NCI-H526 (cell line): ENCODE measurements at regions not wholly inside any gene's neighbourhood (a gene's known extent, or its start where the extent isn't known, plus 50 kb on each side); places are given as distances from the start of the nearest gene placed in this dataset.

ENCODE experiments used
- DNase-seq, 2 experiments: peaks; one replicate each; lab custom pipeline; 2025; lab: John Stamatoyannopoulos, UW

GRCh38 chr13:47241446-47241845 lies 344.6 kb upstream of the HTR2A start:
- peak in 1 of 2 experiments; percentile 5 for DNase-seq

DNA sequence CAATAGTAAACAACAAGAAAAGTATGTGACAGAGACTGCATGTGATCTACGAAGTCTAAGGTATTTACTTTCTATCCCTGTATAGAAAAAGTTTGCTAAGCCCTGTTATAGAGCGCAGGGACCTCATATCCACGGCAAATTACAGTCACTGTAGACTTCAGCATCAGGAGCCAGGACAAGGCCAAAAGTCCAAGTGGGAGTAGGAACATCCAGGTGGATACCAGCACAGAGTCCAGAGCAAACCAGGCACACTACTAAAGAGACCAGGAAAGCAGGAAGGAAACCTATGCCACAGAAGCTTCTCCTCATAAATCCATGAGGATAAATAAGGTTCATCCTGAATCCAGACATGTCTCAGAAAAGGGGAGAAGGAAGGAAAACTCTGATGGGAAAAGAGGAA lies 342.2 kb upstream of the HTR2A start:
- no peak for DNase-seq

DNA sequence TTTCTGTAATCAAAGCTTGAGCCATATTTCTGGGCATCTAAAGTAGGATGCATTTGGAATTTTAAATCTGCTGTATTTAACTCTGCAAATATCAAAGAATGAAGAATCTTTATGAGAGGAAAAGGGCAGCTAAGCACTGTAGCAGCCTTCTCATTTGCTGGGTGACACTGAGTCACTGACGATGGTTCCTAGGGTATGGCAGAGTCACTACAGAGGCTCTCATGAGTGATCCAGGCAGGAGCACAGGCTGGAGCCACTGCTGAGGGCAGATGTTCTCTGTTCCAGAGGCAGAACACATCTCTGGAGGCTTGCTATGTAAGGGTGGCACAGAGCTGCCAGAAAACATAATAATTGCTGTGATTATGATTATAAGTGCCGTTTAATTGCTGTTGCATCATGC lies 340.7 kb upstream of the HTR2A start:
- DNase-seq, result no peak

DNA sequence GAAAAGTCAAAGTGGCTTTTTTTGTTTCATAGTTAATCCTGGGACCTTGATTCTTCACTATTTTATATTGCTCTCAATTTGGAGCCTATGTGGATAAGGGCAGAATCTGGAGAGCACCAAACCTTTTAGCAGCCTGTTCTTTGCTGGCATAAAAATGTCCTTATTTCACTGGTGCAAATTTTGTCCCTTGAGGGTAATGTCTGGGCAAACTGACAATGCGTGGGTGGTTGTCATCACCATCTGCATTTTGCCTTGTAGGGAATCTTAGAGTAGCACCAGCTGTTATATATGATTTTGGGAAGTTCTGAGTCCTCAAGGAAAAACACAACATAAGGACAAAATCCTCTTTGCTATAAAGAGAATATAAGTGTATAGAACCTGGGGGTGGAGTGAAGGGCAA lies 336.9 kb upstream of the HTR2A start:
- DNase-seq, result no peak

GRCh38 chr13:47232516-47232915 lies 335.7 kb upstream of the HTR2A start:
- DNase-seq, result no peak

- DNase-seq, result no peak
These were observed 333.3 kb upstream of the HTR2A start for GRCh38 chr13:47230155-47230554.

- no peak for DNase-seq
These were observed 329.7 kb upstream of the HTR2A start for GRCh38 chr13:47226516-47226915.

DNA sequence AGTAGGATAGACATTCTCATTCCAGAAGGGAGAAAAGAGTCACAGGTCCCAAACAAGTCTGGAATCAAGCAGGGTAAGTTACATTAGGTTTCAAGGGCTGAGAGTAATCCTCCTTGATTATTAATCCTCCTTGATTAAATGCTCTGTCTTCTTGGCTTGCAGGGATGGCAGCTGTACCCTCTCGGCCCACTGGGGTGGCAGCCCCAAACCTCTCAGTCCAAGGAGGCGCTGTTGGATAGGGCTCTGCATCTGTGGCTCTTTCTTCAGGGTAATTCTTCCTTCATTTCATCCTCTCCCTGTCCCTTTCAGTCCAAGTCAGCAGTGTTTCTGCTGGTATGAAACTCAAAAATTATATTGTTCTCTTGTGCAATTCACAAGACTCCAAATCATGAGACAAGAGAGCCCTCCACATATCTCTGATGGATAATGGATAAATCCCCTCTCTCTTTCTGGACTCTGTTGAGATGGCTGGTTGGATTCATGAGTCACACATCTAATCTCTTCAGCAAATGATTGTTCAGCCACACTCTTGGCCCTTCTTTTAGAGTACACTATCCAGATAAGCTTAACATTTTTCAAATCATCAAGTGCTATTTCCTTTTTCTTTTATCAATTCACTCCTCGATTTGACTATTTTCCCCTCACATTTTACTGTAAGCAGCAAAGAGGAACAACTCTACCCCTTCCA lies 323.7 kb upstream of the HTR2A start:
- DNase-seq, result no peak

- DNase-seq, result no peak
These were observed 321.8 kb upstream of the HTR2A start for GRCh38 chr13:47218611-47219010.

DNA sequence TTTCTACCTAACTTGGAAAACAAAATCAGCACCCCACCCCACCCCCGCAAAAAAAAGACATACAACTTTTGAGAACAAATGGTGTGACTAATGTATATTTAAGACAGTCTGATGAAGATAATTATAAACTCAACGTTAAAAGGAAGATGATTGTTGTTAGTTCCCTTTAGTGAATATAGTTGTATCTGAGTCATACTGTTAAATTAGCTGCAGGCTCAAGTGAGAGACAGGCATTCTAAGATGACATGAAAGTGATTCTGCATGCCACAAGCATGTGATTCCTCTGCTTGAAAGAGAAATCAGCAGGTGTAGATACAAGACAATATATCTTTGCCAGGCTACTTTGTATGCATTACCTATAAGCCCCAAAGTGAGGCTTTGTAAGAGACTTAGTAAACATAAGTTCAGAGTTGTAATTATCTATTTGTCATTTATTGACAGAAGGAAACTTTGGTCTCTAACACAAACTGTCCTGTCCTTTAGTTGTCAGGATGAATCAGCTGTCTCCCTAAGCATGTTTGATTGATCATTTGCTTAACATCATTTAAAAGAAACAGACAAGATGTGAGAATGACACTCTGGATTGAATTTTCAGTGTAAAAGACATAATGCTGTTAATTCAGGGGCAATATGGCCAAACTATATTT lies 319.4 kb upstream of the HTR2A start:
- no peak for DNase-seq

GRCh38 chr13:47215736-47216135 lies 318.9 kb upstream of the HTR2A start:
- DNase-seq, result no peak

GRCh38 chr13:47213047-47213446 lies 316.2 kb upstream of the HTR2A start:
- DNase-seq, result no peak

- DNase-seq, result no peak
These were observed 314.3 kb upstream of the HTR2A start for GRCh38 chr13:47211106-47211505.

GRCh38 chr13:47206111-47206510 lies 309.3 kb upstream of the HTR2A start:
- DNase-seq, result no peak

DNA sequence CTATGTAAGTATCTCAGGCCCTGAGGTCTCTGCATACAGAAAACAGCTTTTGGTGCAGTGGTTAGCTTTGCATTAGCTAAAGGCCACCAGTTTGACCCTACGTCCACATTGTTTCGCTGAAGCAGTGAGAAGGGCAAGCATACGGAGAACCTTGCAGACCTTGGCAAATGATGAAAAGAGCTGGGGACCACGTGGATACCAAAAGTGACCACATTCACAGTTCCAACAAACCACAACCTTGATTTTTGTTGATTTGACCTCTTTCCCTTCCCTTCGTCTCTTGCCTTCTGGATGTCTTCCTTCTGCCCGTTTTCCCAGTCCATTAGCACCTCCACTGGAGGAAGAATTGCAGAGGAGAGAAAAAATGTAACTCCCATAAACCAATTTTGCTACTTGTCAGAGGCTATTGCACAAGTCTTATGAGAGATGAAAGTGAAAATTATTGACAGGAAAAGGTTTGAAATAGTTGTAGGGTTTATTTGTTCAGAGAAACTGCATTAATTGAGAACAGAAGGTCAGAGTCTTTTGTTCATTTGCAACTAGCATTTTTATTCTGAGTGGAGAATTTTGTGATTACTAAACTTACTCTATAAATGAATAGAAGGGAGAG lies 293.9 kb upstream of the HTR2A start:
- no peak for DNase-seq

- no peak for DNase-seq
These were observed 291.9 kb upstream of the HTR2A start for GRCh38 chr13:47188802-47189201.

- no peak for DNase-seq
These were observed 289.6 kb upstream of the HTR2A start for GRCh38 chr13:47186471-47186870.

DNA sequence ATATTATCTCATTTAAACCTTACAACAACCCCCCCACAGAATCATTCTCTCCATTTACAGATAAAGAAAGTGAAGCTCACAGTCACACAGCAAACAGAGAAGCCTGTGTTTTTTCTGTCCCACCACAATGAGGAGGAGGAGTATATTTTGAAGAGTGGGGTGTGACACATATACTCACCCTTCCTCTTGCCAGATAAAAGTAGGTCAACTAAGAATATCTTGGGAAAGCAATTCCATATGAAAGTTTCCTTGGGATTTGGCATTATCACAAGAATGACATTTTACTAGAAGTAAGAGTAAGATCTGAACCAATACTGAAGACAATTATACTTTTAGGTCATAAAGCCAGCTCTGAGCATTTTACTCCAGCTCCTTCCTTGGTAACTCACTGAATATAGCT lies 287.5 kb upstream of the HTR2A start:
- DNase-seq, result no peak

DNA sequence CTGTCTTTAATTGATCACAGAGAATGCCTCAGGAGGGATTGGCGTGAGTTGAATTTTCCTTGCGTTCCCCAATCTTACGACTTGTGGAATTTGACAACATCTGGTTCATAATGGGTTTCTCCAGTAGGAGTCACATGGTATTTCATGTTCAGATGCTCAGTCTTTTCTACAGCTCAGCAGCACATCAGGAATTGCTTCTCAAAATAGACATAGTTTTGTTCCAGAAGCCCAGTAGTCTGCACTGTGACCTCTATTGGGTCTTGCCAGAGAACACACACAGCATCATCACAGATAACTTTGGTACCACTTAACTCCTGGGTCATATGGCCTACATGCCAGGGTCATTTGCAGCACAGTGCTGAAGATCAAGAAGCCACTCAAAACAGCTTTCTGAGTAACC lies 282.5 kb upstream of the HTR2A start:
- no peak for DNase-seq

- DNase-seq, result no peak
These were observed 281.5 kb upstream of the HTR2A start for GRCh38 chr13:47178090-47178950.

- no peak for DNase-seq
These were observed 278.5 kb upstream of the HTR2A start for GRCh38 chr13:47175172-47175866.

DNA sequence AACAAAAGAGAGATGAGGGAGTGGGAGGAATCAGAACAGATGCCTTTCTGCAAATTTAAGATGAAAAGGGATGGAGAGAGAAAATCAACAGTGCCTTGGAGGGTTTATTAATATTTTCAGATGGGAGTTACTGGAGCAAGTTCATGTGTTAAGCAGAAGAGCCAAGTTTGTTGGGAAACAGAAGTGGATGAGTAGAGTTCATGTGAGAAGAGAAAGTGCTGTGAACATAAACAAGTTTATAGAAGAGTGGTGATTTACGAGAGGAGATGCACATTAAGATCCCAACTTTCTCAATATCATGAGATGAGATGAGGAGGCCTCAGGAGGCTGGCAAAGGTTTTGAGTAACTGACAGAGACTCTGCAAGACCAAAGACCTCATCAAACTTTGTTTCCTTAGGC lies 274.1 kb upstream of the HTR2A start:
- no peak for DNase-seq
